Epithelial cell of prostate (primary cell): ENCODE measurements at regions not wholly inside any gene's neighbourhood (a gene's known extent, or its start where the extent isn't known, plus 50 kb on each side); places are given as distances from the start of the nearest gene placed in this dataset.

Source experiments
- DNase-seq: peaks from one replicate; pipeline ENCODE4 v3.0.0-alpha.2; 2011; ENCODE audit warnings: low read depth, low spot score
- H3K27ac ChIP-seq: fragments of 450-650 bp; 2 replicates; pipeline ENCODE4 v1.5.1; 2017; ENCODE audit warnings: mild to moderate bottlenecking

DNA sequence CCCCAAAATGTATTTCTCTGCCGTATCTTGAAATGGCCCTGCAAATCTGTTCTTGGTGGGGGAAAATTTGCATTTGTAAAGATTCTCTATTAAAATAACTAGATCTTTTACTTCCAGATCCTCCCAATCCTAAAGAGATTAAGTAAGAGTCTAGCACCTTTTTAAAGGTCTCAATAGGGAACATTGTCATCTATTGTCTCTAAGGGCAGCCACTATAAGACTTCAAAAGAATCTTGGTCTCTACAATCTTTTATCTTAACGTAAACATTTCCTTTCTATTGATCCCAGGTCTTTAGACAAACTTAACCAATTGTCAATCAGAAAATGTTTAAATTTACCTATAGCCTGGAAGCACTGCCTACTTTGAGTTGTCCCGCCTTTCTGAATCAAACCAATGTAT, 1313.3 kb downstream of the ROBO2 start:
- DNase-seq, result no peak
- H3K27ac ChIP-seq, result no peak overlapping the region

DNA sequence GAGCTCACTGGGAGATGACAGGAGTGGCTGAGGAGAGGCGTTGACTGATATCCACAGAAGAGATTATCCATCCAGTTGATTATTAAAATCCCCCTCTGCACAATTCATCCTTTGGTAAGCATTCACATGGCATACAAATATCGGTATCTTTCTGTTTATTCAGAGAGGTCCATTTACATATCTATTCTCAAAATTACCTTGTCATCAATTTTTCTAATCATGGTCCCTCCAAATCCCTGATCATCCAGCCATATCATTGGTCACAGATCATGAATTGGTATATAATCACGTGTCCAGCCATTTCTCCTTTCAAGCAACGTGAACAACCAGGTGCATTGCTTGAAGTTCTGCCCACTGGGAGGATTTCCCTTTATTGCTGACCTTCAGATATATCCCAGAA, 1321.0 kb downstream of the ROBO2 start:
- no peak overlapping the region for H3K27ac ChIP-seq
- no peak for DNase-seq

DNA sequence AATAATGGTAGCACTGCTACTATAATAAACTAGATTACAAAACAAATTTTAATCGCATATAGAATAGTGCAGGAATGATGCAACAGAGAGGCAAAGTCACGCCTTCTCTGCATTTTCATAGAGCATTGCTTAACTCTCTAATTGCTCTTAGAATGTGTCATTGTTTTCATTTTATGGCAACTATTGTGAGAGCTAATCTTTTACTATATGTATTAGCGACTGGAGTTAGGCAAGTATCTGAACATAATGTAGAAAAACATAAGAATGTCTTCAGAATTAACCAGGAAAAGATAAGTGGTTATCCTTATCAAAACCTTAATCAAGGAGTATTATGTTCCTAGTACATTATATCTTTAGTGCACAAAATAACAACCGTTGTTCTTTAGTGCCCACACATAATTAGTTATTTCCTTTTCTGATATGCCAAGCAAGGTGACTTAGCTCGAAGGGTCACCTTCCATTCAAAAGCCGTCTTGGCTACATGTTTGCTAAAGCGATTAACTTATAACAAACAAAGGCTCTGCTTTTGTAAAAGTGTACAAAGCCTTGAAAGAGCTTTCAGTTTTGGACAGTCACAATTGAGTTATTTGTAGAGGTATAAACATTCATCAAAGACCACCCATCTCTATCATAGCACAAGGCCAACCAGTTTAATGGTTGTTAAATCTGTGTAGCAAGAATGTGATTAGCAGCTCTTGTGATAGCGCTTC, 1328.9 kb downstream of the ROBO2 start:
- H3K27ac ChIP-seq, result no peak overlapping the region
- no peak for DNase-seq

DNA sequence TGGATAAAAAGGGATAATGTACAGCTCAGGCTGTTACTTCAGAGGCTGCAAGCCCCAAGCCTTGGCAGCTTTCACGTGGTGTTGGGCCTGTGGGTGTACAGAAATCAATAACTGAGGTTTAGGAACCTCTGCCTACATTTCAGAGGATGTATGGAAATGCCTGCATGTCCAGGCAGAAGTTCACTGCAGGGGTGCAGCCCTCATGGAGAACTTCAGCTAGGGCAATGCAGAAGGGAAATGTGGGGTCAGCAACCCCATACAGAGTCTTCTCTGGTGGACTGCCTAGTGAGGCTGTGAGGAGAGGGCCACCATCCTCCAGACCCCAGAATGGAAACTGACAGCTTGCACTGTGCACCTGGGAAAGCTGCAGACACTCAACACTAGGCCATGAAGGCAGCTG, 1350.3 kb downstream of the ROBO2 start:
- no peak overlapping the region for H3K27ac ChIP-seq
- no peak for DNase-seq

DNA sequence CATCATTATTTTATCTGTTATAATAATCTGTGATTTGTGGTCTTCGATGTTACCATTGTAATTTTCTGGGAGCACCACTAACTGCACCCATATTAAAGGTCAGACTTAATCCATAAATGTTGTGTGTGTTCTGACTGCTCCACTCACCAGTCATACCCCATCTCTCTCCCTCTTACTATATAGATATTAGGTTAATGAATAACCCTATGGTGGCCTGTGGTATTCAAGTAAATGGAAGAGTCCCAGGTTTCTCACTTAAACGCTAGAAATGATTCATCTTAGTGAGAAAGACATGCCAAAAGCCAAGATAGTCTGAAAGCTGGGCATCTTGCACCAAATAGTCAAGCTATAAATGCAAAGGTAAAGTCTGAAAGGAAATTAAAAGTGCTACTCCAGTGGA, 1358.5 kb downstream of the ROBO2 start:
- no peak overlapping the region for H3K27ac ChIP-seq
- DNase-seq, result no peak

DNA sequence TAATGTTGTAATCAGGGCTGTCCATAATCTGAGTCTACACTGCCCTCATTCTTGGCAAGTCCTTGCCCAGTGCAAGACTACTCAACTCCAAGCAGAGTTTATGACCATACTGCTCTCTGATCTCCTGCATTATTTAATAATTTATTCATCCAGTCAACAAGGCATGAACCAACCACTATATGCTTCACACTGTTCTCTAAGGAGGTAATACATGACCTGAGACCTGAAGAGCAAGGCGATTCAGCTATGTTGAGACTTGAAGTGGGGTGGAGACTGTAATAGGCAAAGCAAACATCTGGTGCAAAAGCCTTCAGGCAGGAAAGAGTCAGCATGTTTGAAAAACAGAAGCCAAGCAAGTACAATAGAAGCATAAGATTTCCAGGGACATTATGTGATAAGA, 1362.8 kb downstream of the ROBO2 start:
- DNase-seq, result peak; percentile 87
- peak overlapping the region; percentile 18 for H3K27ac ChIP-seq

DNA sequence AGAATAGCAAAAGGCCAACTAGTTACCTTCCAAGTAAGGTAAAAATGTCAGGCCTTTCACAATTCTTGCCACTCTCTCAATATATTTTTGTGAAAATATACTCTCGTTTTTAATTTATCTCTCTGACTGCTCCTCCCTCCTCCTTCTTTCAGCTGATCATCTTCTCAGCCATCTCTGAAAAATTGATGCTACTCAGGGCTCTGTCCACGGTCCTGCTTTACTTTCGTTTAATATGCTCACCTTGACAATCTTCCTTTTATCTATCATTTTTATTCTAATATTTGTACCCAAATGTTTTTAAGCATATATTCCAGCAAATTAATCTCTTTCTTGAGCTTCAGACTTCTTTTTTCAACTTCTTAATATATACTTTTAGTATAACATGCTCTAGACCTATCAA, 1362.1 kb downstream of the ROBO1 start:
- no peak for DNase-seq
- no peak overlapping the region for H3K27ac ChIP-seq

DNA sequence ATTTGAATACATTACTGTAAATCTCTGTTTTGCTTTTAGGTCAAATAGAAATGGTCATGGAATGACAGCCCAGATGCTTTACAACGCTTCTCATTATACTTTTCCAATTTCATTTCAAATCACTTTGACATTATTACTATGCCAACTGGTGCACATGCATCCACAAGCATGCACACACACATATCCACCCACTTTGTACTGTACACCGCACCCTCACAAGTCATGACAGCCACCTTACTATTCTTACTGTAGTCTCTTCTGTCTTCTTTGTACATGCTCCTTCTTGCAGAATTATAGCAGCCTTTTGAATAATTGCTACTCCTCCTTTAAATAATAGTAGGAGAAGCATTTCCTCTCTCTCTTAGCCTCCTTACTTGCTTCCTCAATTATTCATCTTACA, 1361.4 kb downstream of the ROBO1 start:
- DNase-seq, result no peak
- H3K27ac ChIP-seq, result no peak overlapping the region

DNA sequence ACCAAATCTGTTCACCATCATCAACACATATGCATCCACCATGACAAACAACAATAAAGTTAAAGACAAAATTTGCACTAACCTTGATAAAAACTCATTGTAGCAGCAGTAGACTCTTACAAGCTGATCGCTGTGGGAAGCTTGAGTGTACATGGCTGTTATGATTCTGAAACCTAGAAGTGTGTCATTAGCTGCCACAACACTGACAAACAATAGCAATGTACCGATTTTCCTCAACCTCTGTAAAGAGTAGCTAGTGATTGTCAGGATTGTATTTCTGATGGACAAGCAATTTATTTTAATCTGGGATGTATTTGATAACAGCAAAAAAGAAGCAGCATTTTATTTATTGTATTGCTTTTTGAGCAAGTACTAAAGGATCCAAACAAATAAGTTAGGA, 1357.7 kb downstream of the ROBO1 start:
- no peak overlapping the region for H3K27ac ChIP-seq
- no peak for DNase-seq

DNA sequence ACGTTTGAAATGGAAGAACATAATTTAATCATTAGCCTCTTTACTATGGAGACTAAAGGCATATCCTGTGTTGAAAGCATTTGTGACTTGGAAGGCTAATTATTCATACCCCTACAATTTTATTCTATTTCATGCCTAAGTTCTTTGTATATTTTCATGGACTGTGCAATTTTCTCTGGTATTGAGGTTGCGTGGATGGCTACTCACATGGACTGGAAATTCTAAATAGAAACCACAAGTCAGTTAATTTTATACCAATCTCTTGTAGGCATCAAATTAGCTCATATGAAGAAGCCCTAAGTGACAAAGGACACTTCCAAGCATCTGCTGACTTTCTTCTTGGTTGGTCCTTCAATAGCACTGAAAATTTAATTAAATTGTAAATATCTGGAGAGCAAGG, 1353.5 kb downstream of the ROBO1 start:
- no peak for DNase-seq

DNA sequence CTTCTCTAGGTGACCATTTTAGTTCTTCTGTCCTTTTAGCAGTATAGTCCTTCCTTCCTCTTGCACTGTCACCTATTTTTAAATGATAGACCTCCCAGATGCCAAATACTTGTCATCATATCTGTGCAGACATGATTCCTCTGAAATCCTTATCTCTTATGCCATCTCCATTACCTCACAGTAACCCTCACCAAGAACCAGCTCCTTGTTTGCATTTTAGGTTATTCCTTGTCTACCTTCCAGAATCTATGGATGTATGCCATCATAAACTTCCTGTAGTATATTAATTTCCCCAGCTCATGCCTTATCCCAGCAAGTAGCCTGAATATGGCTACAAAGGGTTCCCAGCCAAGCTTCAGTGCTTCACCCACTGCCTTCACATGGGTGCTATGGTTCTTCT, 1347.2 kb downstream of the ROBO1 start:
- DNase-seq, result no peak
- H3K27ac ChIP-seq, result no peak overlapping the region

More for the DNA sequence above, 1353.5 kb downstream of the ROBO1 start:
- no peak overlapping the region for H3K27ac ChIP-seq

DNA sequence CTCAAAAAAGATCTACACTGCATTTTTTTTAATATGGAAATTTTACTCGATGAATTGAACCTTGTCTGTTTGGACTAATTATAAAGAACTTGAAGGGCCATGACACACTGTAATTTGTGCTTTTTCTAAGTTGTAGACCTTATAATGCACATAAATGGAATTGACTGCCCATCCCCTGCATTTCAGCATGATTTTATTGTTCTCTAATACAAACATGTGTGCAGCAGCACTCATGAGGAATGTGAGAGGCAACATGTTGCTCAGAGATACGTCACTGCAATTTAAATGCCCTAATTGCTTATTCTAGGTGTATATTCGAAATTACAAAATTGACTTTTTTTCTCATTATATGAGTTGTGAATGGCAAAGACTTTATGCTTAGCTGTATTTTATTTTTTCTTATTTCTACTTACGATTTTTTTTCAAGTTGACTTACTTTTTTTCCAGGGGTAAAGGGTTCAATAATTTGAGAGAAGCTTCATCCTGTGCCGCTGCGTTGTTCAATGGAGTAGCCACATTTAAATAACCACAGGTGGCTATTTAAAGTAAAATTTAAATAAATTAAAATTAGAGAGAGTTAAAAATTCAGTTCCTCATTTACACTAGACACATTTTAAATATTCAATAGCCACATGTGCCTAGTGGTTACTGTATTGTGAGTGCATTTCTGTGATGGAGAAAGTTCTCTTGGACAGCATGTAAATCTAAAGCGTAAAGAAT, 1346.4 kb downstream of the ROBO1 start:
- no peak overlapping the region for H3K27ac ChIP-seq
- no peak for DNase-seq

DNA sequence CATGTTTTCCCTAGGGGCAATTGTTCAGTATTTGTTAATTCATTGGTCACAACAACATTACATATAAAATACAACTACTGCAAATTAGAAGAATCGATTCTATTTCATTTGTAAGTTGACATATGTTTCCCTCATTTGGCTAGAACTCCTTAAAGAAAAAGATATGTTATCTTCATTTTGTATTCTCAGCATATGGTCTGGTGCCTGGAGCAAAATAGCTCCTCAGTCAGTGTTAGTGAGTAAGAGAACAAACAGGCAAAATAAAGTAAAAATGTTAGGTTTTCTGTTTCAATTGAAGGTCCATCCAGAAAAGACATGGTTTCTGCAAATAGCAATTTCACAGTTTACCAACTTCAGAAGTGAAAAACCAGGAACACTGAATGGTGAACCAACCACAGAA, 1343.1 kb downstream of the ROBO1 start:
- no peak overlapping the region for H3K27ac ChIP-seq
- DNase-seq, result no peak

DNA sequence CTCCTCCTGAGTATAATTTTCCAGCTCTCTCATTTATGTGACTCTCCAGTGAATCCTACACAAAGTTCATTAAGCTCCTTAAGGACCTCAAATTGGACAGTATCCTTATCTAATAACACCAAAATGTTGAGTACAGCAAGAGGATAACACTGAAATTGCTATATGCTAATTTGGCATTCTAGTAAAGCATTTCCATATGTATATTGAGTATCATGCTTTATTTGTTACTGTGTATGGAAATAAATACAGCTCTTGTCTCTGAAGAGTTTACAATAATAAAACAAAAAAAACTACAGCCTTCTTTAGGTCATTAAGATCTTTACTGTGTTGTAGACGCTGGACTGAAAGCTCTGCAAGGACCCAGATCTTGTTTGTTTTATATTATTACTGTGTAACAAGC, 1341.3 kb downstream of the ROBO1 start:
- H3K27ac ChIP-seq, result no peak overlapping the region
- no peak for DNase-seq

DNA sequence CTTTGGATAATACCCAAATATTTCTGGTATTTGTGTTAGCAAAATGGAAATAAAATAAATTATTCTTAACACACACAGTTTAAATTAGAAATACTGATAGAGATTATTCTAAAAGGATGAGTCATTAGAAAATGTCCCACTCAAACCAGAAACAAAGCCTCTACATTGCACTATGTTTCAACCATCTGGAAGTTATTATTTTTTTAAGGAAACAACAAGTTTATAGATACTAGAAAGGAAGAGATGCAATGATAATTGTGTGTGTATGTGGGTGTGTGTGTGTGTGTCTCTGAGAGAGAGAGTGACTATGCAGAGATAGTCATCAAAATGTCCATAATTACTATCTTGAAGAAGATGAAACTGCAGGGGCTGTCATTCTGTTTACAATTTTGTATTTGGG, 1340.5 kb downstream of the ROBO1 start:
- no peak for DNase-seq
- no peak overlapping the region for H3K27ac ChIP-seq

DNA sequence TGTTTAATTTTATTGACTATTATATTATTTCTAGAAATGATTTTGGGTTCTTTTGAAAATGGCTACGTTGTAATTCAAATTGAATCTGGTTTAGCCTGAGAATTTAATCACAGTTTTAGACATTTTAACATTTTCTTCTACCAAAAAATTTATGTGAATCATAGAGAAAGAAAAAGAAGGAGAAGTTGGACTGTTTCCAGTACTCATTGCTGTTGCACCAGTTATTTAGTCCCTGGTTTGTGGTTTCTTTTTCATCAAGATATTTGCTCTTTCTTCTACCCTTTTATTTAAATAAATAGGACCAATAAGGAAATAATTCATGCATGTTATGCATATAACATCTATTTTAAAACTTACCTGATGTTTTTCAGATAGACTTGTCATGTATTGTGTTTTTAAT, 1337.1 kb downstream of the ROBO1 start:
- H3K27ac ChIP-seq, result no peak overlapping the region
- DNase-seq, result no peak

DNA sequence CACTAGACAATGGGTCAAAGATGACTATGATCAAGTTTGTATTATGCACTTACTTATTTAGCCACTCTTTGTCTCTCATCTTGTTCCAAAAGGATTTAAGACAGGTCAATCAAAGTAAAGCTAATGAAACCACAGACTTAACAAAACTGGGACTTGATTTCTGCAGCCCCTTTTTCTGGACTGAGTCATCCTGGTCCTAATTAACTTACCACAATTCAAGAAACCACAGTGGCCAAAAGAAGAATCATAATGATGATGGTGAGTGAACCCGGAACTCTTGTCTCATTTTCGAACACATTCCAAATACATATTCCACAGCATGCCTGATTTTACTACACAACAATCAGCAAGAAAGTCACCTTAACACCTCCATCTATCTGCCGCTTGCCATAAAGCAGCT, 1333.0 kb downstream of the ROBO1 start:
- no peak for DNase-seq

DNA sequence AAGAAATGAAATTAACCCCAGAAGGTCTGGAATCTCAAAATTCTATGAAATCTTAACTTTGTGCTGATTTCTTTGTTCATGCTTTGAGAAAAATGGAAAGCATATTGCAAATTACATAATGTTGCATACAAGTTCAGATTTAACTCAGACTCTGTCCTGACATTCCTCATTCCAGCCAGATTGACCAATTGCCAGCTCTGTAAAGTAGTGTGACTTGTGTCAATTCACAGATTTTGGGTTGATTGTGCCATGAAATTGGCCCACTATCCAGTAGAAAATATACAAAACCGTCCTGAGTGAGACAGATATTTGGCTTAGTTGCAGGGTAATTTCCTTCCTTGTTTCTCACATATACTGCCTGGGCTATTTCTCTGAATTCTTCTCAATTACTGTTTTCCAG, 1312.6 kb downstream of the ROBO1 start:
- DNase-seq, result no peak
- no peak overlapping the region for H3K27ac ChIP-seq

More for the DNA sequence above, 1333.0 kb downstream of the ROBO1 start:
- no peak overlapping the region for H3K27ac ChIP-seq

DNA sequence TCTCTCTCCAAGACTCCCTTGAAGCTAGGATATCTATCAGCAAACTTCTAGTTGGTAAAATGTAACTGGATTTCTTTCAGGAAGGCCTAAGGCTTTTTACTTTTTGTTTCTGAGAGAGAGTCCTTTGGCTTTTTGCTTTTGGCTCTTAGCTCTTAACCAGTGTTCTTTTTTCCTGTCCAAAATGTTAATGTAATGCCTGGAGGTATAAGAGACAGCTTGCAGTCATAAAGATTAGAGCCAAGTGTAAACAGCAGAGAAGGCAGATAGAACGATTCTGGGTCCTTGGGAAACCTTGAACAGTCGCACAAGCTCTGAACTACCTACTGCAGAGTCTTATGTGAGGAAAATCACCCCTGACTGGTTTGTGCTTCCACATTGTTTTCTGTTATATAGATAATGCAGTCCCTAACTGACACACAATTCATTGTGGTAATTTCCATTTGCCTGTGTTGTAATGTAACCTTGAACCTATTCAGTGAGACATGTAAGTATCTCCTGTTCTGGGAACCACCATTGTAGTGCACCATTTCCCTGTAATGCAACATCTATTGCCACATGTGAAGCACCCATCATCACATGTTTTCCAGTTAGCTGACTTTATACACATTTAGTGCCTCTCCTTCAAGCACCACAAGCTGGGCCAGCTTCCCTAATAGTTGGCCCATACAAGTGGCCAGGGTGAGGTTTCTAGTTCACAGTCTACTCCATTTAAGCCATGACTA, 1311.9 kb downstream of the ROBO1 start:
- no peak for DNase-seq
- H3K27ac ChIP-seq, result no peak overlapping the region

DNA sequence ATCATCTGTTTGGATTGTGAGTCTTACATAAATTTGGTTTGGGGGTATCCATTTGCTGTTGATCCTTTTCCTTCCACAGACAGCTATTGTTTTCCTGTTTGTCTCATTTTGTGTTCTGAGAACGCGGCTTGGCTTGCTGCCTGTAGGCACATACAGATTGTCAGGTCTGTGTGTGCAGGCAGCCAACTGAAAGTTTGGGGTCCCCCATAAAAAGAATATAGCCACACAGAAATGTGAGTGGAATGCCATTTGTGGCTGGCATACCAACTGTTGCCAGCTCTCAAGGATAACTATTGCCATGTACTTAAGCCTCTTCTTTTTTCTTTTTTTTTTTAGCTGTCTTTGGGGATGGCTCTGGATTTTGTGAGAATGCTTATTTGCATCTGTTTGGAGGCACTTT, 1308.0 kb downstream of the ROBO1 start:
- no peak for DNase-seq
- no peak overlapping the region for H3K27ac ChIP-seq

DNA sequence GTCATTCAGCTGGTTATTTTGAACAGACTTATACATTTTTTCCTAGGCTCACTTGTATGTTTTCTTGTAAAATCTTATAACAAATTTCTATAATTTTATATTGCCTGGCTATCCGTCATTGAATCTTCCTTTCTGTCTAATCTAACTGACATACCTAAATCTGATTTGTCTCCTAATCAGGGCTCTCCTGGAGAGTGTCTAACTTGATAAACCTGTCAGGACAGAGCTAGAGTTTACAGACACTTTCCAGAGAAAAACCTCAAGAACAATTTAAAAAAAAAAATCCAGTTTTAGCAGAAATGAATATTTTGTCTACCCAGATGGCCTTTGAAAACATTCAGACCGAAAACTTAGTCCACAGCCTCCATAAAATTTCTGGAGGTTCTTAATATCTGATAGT, 1305.8 kb downstream of the ROBO1 start:
- no peak overlapping the region for H3K27ac ChIP-seq
- DNase-seq, result no peak
